ENCODE measurements at regions not wholly inside any gene's neighbourhood (a gene's known extent, or its start where the extent isn't known, plus 50 kb on each side); places are given as distances from the start of the nearest gene placed in this dataset.

- DNase-seq (ENCODE audit: low read depth) = no peak
These were observed 890.8 kb downstream of the TRIML1 start for GRCh38 chr4:189029976-189030504.

DNA sequence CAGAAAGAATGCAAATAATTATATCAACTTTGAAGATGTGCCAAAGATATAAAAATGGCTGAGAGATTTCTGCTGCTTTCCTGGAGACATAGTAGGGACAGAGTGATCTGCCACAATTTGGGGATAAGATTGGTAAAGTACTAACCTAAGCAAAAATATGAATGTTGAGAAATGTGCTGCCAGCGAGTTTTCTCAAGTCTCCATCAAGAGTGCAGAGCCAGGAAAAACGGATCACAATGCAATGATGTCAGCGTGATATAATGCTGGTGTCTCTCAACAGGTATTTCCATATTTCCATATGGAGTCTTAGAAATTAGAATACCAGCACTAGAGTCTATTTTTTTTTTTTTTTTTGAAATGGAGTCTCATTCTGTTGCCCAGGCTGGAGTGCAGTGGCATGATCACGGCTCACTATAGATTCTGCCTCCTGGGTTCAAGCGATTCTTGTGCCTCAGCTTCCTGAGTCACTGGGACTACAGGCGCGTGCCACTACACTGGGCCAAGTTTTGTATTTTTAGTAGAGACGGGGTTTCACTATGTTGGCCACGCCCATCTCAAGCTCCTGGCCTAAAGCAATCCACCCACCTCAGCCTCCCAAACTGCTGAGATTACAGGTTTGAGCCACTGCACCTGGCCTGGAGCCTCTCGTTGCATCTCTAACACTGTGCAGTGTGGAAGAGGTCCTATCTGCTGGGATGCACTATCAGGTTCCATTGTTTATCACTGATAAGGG, 893.5 kb downstream of the TRIML1 start:
- DNase-seq (ENCODE audit: low read depth) = no peak

DNA sequence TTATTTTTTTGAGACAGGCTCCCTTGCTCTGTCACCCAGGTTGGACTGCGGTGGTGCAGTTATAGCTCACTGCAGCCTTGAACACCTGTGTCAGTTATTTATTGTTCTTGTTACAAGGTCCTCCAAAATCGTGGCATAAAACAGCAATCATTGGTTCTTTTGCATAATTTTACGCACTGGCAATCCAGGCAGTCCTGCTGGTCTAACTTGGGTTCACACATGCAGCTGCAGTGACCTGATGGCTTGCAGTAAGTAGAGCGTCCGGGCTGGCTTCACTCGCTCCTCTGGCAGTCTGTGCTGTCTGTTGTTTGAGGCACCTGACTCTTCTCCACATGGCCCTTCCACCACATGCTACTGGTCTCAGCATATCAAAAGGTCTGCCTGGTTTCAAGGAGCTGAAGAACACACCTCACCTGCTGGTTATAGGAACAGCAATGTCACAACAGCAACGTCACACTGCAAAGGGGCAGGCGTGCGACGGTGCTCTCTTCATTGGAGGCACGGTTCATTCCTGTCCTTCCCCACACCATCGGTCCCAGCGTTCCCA, 894.6 kb downstream of the TRIML1 start:
- no peak for DNase-seq (ENCODE audit: low read depth)

DNA sequence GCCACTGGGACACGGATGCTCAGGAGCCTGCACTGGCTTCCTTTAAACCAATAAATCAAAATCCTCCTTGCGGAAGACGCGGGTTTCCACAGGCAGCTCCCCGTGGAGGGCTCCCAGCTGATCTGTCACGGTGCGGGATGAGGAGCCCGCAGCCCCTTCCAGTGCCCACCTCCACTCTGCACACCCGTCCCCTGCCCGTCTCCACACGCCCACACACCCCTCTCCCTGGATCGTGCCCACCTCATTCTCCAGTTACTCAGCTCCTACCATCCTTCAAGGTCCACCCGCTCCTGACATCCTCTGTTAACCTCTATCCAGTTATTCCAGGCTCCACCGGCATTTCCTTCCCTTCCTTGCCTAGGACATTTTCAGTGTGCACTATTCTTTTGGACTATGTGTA, 895.9 kb downstream of the TRIML1 start:
- no peak for DNase-seq (ENCODE audit: low read depth)

DNA sequence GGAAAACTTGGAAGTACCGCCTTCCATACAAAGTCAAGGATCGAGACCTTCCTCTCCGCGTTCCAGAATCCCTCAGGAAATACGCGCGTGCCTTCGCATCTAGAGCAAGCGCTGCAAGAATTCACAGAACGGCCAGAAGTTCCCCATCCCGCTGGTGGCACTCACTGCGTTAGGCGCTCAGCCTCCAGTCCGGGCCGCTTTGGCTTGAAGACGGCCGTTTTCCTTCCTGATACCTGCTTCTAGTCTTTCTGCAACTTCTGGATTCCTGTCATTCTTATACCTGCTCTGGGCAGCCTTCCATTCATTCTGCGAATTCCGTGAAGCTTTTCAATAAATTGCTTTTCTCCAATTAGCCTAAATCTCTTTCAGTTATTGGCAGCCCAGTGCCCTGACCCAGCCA, 896.4 kb downstream of the TRIML1 start:
- DNase-seq (ENCODE audit: low read depth) = no peak

DNA sequence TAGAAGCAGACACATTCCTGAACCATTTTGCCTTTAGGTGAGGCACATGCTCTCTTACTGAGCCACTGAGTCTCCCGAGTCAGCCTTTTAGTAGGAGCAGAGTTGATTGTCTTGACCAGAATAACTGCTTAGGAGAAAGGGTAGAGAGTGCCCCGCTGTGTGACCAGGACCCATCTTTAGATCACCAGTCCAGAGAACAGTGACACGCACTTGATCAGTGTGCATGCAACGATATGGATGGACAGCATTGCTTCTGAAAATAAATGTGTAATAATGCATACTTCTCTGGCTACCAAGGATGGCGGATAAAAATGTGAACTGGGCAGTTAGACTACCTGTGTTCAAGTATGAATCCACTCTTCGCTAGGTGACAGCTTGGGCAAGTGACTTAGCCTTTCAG, 897.7 kb downstream of the TRIML1 start:
- no peak for DNase-seq (ENCODE audit: low read depth)

- no peak for DNase-seq (ENCODE audit: low read depth)
These were observed 894.0 kb upstream of the FRG1 start for GRCh38 chr4:189046642-189047041.

DNA sequence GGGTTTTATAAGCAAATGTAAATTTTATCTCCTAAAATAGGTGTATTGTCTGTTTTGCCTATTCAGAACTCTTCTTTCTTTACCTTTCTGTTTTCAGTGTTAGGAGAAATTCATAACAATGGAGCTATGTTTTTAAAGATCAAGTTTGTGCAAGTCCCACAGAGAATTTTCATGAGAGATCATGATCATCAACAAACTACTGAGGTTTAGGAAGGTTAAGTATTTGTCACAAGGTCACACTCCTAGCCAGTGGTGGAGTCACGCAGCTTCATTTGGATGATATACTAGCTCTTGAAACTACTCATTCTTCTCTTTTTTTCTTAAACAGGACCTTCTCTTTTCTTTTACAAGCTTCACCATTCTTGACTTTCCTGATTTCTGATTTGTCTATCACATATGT, 892.6 kb upstream of the FRG1 start:
- DNase-seq (ENCODE audit: low read depth) = no peak

DNA sequence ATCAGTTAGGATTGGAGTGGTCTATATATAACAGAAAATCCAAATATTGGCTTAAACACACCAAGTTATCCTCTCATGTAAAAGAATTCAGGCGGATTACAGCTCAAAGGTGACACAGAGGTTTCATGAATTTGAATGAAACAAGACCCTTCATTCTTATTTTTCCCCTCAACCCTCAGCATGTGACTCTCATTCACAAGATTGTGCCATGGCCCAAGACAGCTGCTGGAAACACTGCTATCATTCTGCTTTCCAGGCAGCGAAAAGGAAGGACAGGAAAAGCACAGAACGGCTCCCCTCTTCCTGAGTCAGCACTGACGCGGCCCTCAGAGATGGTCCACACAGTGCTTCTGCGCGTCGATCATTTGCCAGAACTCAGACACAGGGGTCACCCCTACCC, 891.0 kb upstream of the FRG1 start:
- no peak for DNase-seq (ENCODE audit: low read depth)

- DNase-seq (ENCODE audit: low read depth) = no peak
These were observed 890.0 kb upstream of the FRG1 start for GRCh38 chr4:189050643-189051042.

DNA sequence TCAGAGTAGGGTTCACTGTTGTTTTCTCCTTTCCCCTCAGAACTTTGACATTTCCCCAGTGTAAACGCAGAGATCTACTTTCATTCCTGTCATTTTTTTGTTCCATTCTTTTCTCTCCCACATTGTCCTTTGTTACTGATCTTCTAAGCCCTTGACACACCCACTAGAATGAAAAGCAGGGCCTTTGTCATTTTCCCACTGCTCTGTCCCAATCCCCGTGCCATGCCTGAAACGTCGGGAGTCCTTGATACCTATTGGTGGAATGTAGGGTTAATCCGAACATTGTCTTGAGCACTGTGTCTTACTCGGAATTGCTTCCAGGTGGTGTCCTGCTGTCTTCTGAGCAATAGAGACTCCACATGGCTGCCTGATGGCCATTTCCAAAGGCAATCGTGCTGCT, 887.1 kb upstream of the FRG1 start:
- DNase-seq (ENCODE audit: low read depth) = no peak

DNA sequence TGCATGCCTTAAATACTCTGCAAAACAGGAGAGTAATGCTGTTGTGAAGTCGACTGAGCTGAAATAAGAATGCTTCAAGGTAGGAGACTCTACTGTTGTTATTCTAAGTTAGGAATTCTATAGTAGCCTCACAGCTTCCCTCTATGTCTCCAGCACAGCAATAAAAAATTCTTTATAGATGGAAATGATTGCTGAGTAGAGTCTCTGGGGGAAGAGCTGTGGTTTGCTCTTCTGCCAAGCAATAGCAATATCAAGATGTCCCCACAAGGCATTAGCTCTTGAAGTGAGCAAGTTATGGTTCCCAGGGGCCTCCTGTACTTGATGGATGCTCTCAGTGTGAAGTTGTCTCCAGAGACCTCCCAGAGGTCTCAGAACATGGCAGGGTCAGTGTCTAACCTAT, 880.6 kb upstream of the FRG1 start:
- DNase-seq (ENCODE audit: low read depth) = no peak

DNA sequence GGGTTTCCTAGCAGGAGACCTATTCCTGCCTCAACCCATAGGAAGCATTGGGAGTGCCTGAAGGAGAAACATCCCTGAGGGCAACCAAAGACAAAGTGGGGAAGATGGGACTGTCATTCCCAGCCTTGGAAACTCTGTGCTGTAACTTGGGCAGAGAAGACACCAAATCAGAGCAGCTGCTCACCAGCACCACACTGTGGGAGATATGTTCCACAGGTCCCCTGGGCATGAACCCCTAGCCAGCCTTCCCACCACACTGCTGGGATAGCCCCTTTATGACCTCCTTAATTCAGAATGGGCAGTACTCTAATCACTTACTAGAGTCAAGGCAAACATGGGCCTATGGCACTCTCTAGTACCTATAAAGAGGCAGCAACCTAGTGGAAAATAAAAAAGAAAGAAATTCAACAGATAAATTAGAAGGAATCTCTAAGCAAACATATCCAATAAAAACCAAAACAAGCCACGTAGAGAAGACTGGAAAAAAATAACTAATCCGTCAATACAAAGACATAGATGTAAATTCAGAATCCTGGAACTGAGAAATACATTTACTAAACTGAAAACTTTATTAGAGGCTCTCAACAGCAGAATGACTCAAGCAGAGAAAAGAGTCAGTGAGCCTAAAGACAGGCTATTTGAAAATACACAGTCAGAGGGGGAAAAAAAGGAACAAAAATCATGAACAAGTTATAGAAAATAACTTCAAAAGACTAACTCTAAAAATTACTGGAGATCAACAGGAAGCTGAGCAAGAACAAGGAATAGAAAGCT, 878.4 kb upstream of the FRG1 start:
- no peak for DNase-seq (ENCODE audit: low read depth)

DNA sequence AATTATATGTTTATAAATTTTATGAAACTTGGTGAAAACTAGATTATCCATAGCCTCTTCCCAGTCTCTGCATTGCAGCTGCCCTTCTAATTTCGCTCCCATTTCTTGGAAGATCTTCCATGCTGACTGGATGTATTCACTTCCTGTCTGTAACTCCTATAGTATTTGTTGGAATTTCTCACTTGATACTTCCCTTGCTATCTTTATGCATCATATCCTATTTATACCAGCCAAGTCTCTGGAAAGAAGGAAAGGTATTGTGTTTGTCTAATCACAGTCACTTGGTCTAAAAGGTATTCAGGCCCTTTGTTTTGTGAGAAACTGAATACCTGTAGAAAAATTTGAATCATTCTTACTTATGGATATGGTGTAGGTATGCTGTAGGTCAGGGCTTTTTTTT, 870.9 kb upstream of the FRG1 start:
- DNase-seq (ENCODE audit: low read depth) = no peak

DNA sequence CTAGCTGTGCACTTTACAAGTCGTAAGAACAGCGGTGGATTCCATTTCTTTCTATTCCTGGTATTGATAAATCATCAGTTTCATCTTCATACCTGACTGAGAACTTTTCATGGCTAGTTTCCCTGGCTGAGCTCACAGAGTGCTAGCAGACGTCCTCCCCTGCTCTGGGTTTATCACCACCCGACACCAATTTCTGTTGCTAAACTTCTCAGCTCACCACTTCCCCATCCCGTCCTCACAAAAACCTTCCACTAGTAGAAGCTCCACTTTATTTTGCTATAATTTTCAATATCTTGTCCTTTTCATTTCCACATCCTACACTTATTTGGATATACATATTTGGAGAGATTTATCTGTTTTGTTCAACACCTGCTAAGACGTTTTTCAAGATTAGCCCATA, 869.4 kb upstream of the FRG1 start:
- DNase-seq (ENCODE audit: low read depth) = no peak

GRCh38 chr4:189073739-189074138, 866.9 kb upstream of the FRG1 start:
- DNase-seq (ENCODE audit: low read depth) = no peak

GRCh38 chr4:189081826-189082225, 858.8 kb upstream of the FRG1 start:
- no peak for DNase-seq (ENCODE audit: low read depth)

GRCh38 chr4:189083769-189084168, 856.9 kb upstream of the FRG1 start:
- DNase-seq (ENCODE audit: low read depth) = no peak

GRCh38 chr4:189084671-189085070, 856.0 kb upstream of the FRG1 start:
- DNase-seq (ENCODE audit: low read depth) = no peak

GRCh38 chr4:189087971-189088370, 852.7 kb upstream of the FRG1 start:
- DNase-seq (ENCODE audit: low read depth) = no peak

DNA sequence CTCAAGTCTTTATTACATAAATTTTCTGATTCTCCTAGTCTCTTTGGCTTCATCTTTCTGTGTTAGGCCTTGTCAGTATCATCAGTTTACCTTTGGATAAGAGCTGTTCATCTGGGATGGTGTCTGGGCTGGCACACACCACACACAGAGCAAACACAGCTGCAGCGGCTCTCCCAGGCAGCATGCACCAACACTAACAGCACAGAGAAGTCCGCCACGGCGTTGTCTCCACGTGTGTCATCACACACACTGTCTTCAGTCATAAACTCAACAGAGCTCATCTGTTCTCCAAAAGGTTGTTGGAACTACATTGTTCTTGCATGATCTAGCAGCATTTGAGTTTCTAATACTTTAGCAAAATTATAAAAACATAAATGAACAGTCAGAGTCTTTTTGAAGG, 851.9 kb upstream of the FRG1 start:
- no peak for DNase-seq (ENCODE audit: low read depth)

DNA sequence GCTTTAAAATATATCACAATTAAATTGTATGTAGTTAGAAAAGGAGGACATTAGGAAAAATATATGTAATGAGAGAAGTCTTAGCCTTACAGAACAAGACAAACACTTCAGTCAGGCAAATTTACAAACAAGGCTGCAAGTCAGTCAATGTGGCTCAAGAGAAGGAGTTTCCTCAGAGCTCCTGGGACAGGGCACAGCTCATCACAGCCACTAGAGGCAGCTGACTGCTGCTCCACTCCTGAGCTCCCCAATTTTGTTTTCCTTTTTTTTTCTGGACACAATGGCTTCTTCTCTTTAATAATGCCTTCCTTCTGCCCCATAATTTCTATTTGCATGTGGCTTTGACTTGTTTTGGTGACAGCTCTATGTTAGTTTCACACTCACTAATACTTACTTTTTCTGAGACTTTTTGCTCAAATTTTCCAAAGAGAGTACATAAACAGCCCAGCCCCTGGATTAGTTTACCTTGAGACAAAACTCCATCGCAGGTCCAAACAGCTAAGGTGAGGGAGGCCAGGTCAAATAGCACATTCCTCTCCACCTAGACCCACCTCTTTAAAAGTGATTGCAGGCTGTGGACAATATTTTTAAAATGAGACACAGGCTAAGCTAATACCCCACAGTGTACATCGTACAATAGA, 850.4 kb upstream of the FRG1 start:
- DNase-seq (ENCODE audit: low read depth) = no peak

- no peak for DNase-seq (ENCODE audit: low read depth)
These were observed 848.1 kb upstream of the FRG1 start for GRCh38 chr4:189092581-189092980.
